ENCODE measurements at regions not wholly inside any gene's neighbourhood (a gene's known extent, or its start where the extent isn't known, plus 50 kb on each side); places are given as distances from the start of the nearest gene placed in this dataset.

DNA sequence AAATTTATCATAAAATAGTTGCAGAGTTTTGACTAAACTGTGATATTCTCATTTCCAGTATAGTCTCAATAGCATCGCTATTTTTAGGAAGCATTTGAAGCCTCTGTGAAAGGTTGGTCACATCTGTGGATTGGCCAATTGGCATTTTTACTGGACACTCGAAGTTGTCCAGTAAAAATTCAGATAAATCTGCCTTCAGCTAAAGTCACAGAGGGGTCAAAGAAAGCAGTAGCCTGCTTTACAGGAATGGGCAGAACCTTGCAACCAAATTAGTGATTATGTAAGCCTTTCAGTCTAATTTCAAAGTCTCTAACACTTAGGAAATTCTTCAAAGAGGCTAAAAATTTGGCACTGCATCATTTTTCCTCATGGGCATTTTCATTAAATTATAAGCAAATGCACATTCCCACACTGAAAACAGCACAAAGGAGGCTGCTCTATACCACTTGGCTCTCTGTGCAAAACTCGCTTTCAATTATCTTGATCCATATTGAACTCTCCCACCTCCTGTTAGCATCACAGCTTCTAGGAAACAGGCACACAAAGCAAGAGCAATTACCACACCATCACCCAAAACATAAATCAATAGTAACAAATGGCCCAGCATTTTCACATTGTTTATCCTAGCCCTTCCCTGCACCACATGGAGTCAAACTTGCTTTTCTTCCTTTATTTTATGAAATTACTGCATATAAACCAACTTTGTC, 318.5 kb upstream of the DUSP10 start:
- no peak for TF ChIP-seq POLR2AphosphoS5 (IDR thresholded peaks at IDR 0.05)
- TF ChIP-seq POLR2A (IDR thresholded peaks at IDR 0.05), result no peak
